ENCODE measurements at regions not wholly inside any gene's neighbourhood (a gene's known extent, or its start where the extent isn't known, plus 50 kb on each side); places are given as distances from the start of the nearest gene placed in this dataset.
A peak's percentile ranks its signal among the peaks of the same experiment; 100 is the strongest.

- Histone ChIP-seq H3K9ac (ENCODE audit: extremely low read depth, low read length, poor library complexity, severe bottlenecking) (peak overlapping the region; percentile 78), H3K27ac (ENCODE audit: low read depth, low read length) (peak overlapping the region; percentile 68), H3K27me3 (ENCODE audit: control insufficient read depth, insufficient read depth, low read length, poor library complexity, severe bottlenecking) (no peaks in the 10 kb centered on the region), H3K4me1 (ENCODE audit: control insufficient read depth, insufficient read depth, low read length) (peaks cover 6% of the 10 kb centered on the region), H3K9me3 (ENCODE audit: control insufficient read depth, low read length) (no peaks in the 10 kb centered on the region), H3K36me3 (ENCODE audit: control insufficient read depth, insufficient read depth, low read length) (no peaks in the 10 kb centered on the region), H3K4me3 (ENCODE audit: low read length) (peak overlapping the region; percentile 90)
- Mint-ChIP-seq H3K36me3 (ENCODE audit: low read depth) (peaks cover 6% of the 10 kb centered on the region), H3K27me3 (ENCODE audit: insufficient read depth) (no peaks in the 10 kb centered on the region), H3K9me3 (no peaks in the 10 kb centered on the region), H3K27ac (peak overlapping the region; percentile 84), H3K4me3 (peak overlapping the region; percentile 89), H3K4me1 (peaks cover 39% of the 10 kb centered on the region)
- WGBS, 2 experiments (ENCODE audit: insufficient coverage in 1 of 2, insufficient read length in 1 of 2): 0% methylated on average over 2 to 32 of the region's 33 CpGs
- TF ChIP-seq CTCF (conservative IDR thresholded peaks at IDR 0.05): no peak
- DNase-seq: no peak
These were observed 81.6 kb upstream of the AK4 start for GRCh38 chr1:65066419-65066765.

GRCh38 chr1:65066766-65067490 is 81.1 kb upstream of the AK4 start:
- peak overlapping the region; percentile 84 for H3K27ac Mint-ChIP-seq
- no peaks in the 10 kb centered on the region for H3K9me3 ChIP-seq (ENCODE audit: control insufficient read depth, low read length)
- H3K4me3 Mint-ChIP-seq: peak overlapping the region; percentile 89
- H3K9me3 Mint-ChIP-seq: no peaks in the 10 kb centered on the region
- H3K9ac ChIP-seq (ENCODE audit: extremely low read depth, low read length, poor library complexity, severe bottlenecking): peak overlapping the region; percentile 78
- H3K36me3 Mint-ChIP-seq (ENCODE audit: low read depth): peaks cover 6% of the 10 kb centered on the region
- no peaks in the 10 kb centered on the region for H3K36me3 ChIP-seq (ENCODE audit: control insufficient read depth, insufficient read depth, low read length)
- peak overlapping the region; percentile 90 for H3K4me3 ChIP-seq (ENCODE audit: low read length)
- WGBS, 2 experiments (ENCODE audit: insufficient coverage in 1 of 2, insufficient read length in 1 of 2): 0% methylated on average over 20 to 101 of the region's 101 CpGs
- peak; percentile 93 for DNase-seq
- peak overlapping the region; percentile 68 for H3K27ac ChIP-seq (ENCODE audit: low read depth, low read length)
- peaks cover 6% of the 10 kb centered on the region for H3K4me1 ChIP-seq (ENCODE audit: control insufficient read depth, insufficient read depth, low read length)
- TF ChIP-seq CTCF (conservative IDR thresholded peaks at IDR 0.05): no peak
- H3K27me3 Mint-ChIP-seq (ENCODE audit: insufficient read depth): no peaks in the 10 kb centered on the region
- H3K27me3 ChIP-seq (ENCODE audit: control insufficient read depth, insufficient read depth, low read length, poor library complexity, severe bottlenecking): no peaks in the 10 kb centered on the region
- H3K4me1 Mint-ChIP-seq: peaks cover 39% of the 10 kb centered on the region

- peak overlapping the region; percentile 82 for H3K27ac ChIP-seq (ENCODE audit: low read depth, low read length)
These were observed 80.4 kb upstream of the AK4 start for GRCh38 chr1:65067491-65068201.

More at GRCh38 chr1:65067491-65068201, 80.4 kb upstream of the AK4 start:
- WGBS, 2 experiments (ENCODE audit: insufficient coverage in 1 of 2, insufficient read length in 1 of 2): 0 to 1% methylated on average over 15 to 61 of the region's 61 CpGs
- Mint-ChIP-seq H3K9me3 (no peaks in the 10 kb centered on the region), H3K4me3 (peak overlapping the region; percentile 89), H3K4me1 (peaks cover 38% of the 10 kb centered on the region), H3K36me3 (ENCODE audit: low read depth) (peaks cover 6% of the 10 kb centered on the region), H3K27me3 (ENCODE audit: insufficient read depth) (no peaks in the 10 kb centered on the region), H3K27ac (peak overlapping the region; percentile 97)
- H3K9me3 ChIP-seq (ENCODE audit: control insufficient read depth, low read length): no peaks in the 10 kb centered on the region
- H3K4me3 ChIP-seq (ENCODE audit: low read length): peak overlapping the region; percentile 87
- no peaks in the 10 kb centered on the region for H3K27me3 ChIP-seq (ENCODE audit: control insufficient read depth, insufficient read depth, low read length, poor library complexity, severe bottlenecking)
- H3K9ac ChIP-seq (ENCODE audit: extremely low read depth, low read length, poor library complexity, severe bottlenecking): peak overlapping the region; percentile 95
- no peaks in the 10 kb centered on the region for H3K36me3 ChIP-seq (ENCODE audit: control insufficient read depth, insufficient read depth, low read length)
- peak; percentile 92 for DNase-seq
- TF ChIP-seq CTCF (conservative IDR thresholded peaks at IDR 0.05): no peak
- peaks cover 6% of the 10 kb centered on the region for H3K4me1 ChIP-seq (ENCODE audit: control insufficient read depth, insufficient read depth, low read length)
